WTC11 (cell line): ENCODE measurements at regions not wholly inside any gene's neighbourhood (a gene's known extent, or its start where the extent isn't known, plus 50 kb on each side); places are given as distances from the start of the nearest gene placed in this dataset.

ENCODE experiments used
- ATAC-seq: fragments of 200-7000 bp; cut with Tn5 transposase; 2 replicates; pipeline ENCODE4 v1.10.0; 2021; ENCODE audit warnings: mild to moderate bottlenecking, moderate library complexity
- CTCF ChIA-PET: fragments of 300-600 bp; sonication (Branson Sonifier 250); formaldehyde crosslinking; loops from one replicate; lab custom pipeline; 2021; ENCODE audit warnings: antibody characterized with exemption; lab: Charles Lee
- POLR2A ChIA-PET: fragments of 350-600 bp; sonication (Branson Sonifier 250); formaldehyde crosslinking; loops from one replicate; lab custom pipeline; 2021; ENCODE audit warnings: antibody characterized with exemption; lab: Charles Lee
- DNase-seq: peaks from one replicate; pipeline ENCODE4 v3.0.0; 2021; ENCODE audit warnings: low spot score
- H3K27ac Mint-ChIP-seq: 2 replicates; pipeline ENCODE4 v1.8.0; 2021; ENCODE audit warnings: mixed read lengths
- H3K27me3 Mint-ChIP-seq: 2 replicates; pipeline ENCODE4 v1.8.0; 2021; ENCODE audit warnings: low read depth, mild to moderate bottlenecking, moderate library complexity, mixed read lengths
- H3K36me3 Mint-ChIP-seq: 2 replicates; pipeline ENCODE4 v1.8.0; 2021; ENCODE audit warnings: mixed read lengths
- H3K4me1 Mint-ChIP-seq: 2 replicates; pipeline ENCODE4 v1.8.0; 2022; ENCODE audit warnings: mixed read lengths
- H3K4me3 Mint-ChIP-seq: 2 replicates; pipeline ENCODE4 v1.8.0; 2021; ENCODE audit warnings: mild to moderate bottlenecking, moderate library complexity, mixed read lengths
- H3K9me3 Mint-ChIP-seq: 2 replicates; pipeline ENCODE4 v1.8.0; 2021; ENCODE audit warnings: mixed read lengths
- ATF6 ChIP-seq: sonication (generic); formaldehyde crosslinking; IDR thresholded peaks from 2 replicates; pipeline ENCODE4 v1.8.1; 2023; ENCODE audit warnings: mild to moderate bottlenecking, missing genetic modification reagents
- CBFB ChIP-seq: sonication (generic); formaldehyde crosslinking; IDR thresholded peaks from 2 replicates; pipeline ENCODE4 v1.8.1; 2022; ENCODE audit warnings: mild to moderate bottlenecking, low read depth, missing genetic modification reagents
- CDX4 ChIP-seq: fragments of 250-450 bp; sonication (Bioruptor Pico); IDR thresholded peaks from 2 replicates; pipeline ENCODE4 v1.9.0; 2021; ENCODE audit warnings: moderate library complexity, mild to moderate bottlenecking, inconsistent platforms, borderline replicate concordance
- CREB1 ChIP-seq: sonication (generic); formaldehyde crosslinking; IDR thresholded peaks from 2 replicates; pipeline ENCODE4 v1.8.0; 2023; ENCODE audit warnings: mild to moderate bottlenecking, missing genetic modification reagents
- CREM ChIP-seq: sonication (generic); formaldehyde crosslinking; IDR thresholded peaks from 2 replicates; pipeline ENCODE4 v1.8.1; 2022; ENCODE audit warnings: mild to moderate bottlenecking, missing genetic modification reagents, moderate library complexity
- CTCF ChIP-seq: fragments of 200-600 bp; IDR thresholded peaks from 2 replicates; pipeline ENCODE4 v1.8.0; 2022; ENCODE audit warnings: antibody characterized with exemption
- E2F1 ChIP-seq: sonication (generic); formaldehyde crosslinking; IDR thresholded peaks from 2 replicates; pipeline ENCODE4 v1.8.0; 2022; ENCODE audit warnings: mild to moderate bottlenecking, missing genetic modification reagents
- FOXK1 ChIP-seq: sonication (generic); formaldehyde crosslinking; IDR thresholded peaks from 2 replicates; pipeline ENCODE4 v1.8.0; 2022; ENCODE audit warnings: mild to moderate bottlenecking, moderate library complexity, missing genetic modification reagents
- JUN ChIP-seq: sonication (generic); formaldehyde crosslinking; IDR thresholded peaks from 2 replicates; pipeline ENCODE4 v1.8.0; 2023; ENCODE audit warnings: mild to moderate bottlenecking, missing genetic modification reagents
- MYBL2 ChIP-seq: sonication (generic); formaldehyde crosslinking; IDR thresholded peaks from 2 replicates; pipeline ENCODE4 v1.8.1; 2023; ENCODE audit warnings: mild to moderate bottlenecking, moderate library complexity, missing genetic modification reagents
- NR1H2 ChIP-seq: sonication (generic); formaldehyde crosslinking; IDR thresholded peaks from 2 replicates; pipeline ENCODE4 v1.9.0; 2021; ENCODE audit warnings: mild to moderate bottlenecking, moderate library complexity, missing genetic modification reagents
- TCF7 ChIP-seq: sonication (generic); formaldehyde crosslinking; IDR thresholded peaks from 2 replicates; pipeline ENCODE4 v1.8.0; 2022; ENCODE audit warnings: mild to moderate bottlenecking, low read depth, missing genetic modification reagents, moderate library complexity
- TP53 ChIP-seq: sonication (generic); formaldehyde crosslinking; IDR thresholded peaks from 2 replicates; pipeline ENCODE4 v1.8.1; 2023; ENCODE audit warnings: mild to moderate bottlenecking, missing genetic modification reagents
- ZBTB43 ChIP-seq: sonication (generic); formaldehyde crosslinking; IDR thresholded peaks from 2 replicates; pipeline ENCODE4 v1.8.1; 2023; ENCODE audit warnings: mild to moderate bottlenecking, missing genetic modification reagents
- ZNF121 ChIP-seq: sonication (generic); formaldehyde crosslinking; IDR thresholded peaks from 2 replicates; pipeline ENCODE4 v1.8.0; 2023; ENCODE audit warnings: missing genetic modification reagents
- ZNF138 ChIP-seq: sonication (generic); formaldehyde crosslinking; conservative IDR thresholded peaks from 2 replicates; pipeline ENCODE4 v1.8.1; 2022; ENCODE audit warnings: mild to moderate bottlenecking, moderate library complexity, missing genetic modification reagents
- ZNF232 ChIP-seq: sonication (generic); formaldehyde crosslinking; IDR thresholded peaks from 2 replicates; pipeline ENCODE4 v1.8.0; 2022; ENCODE audit warnings: mild to moderate bottlenecking, missing genetic modification reagents
- ZNF317 ChIP-seq: sonication (generic); formaldehyde crosslinking; IDR thresholded peaks from 2 replicates; pipeline ENCODE4 v1.8.1; 2023; ENCODE audit warnings: low read depth, mild to moderate bottlenecking, moderate library complexity, missing genetic modification reagents, borderline replicate concordance
- ZNF671 ChIP-seq: fragments of 250-450 bp; sonication (Bioruptor Pico); IDR thresholded peaks from 2 replicates; pipeline ENCODE4 v1.8.0; 2021; ENCODE audit warnings: mild to moderate bottlenecking
- TF ChIP-seq, protein P1 (sequence below): sonication (generic); formaldehyde crosslinking; IDR thresholded peaks from 2 replicates; pipeline ENCODE4 v1.8.0; 2023; ENCODE audit warnings: missing genetic modification reagents

- DNase-seq (no peak), ATAC-seq (no peak)
- ChIA-PET CTCF (no interaction called here), POLR2A (no interaction called here)
- H3K9me3 Mint-ChIP-seq, result no peaks in the 10 kb centered on the region
- peaks cover 10% of the 10 kb centered on the region for H3K4me1 Mint-ChIP-seq
- TF ChIP-seq ATF6 (CRISPR knock-in tag) (no peak), ZNF317 (no peak), ZBTB43 (CRISPR knock-in tag) (no peak), ZNF121 (CRISPR knock-in tag) (no peak), TCF7 (no peak), ZNF671 (no peak), CDX4 (CRISPR knock-in tag) (no peak), FOXK1 (CRISPR knock-in tag) (no peak), CREB1 (CRISPR knock-in tag) (no peak), CTCF (no peak), TP53 (no peak), JUN (CRISPR knock-in tag) (no peak), ZNF138 (no peak), NR1H2 (no peak), ZNF232 (CRISPR knock-in tag) (no peak), MYBL2 (CRISPR knock-in tag) (no peak), CBFB (no peak)
- TF ChIP-seq, protein P1, sequence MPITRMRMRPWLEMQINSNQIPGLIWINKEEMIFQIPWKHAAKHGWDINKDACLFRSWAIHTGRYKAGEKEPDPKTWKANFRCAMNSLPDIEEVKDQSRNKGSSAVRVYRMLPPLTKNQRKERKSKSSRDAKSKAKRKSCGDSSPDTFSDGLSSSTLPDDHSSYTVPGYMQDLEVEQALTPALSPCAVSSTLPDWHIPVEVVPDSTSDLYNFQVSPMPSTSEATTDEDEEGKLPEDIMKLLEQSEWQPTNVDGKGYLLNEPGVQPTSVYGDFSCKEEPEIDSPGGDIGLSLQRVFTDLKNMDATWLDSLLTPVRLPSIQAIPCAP (CRISPR knock-in tag), result no peak
- no peak overlapping the region for H3K4me3 Mint-ChIP-seq
- no peaks in the 10 kb centered on the region; the same call in 1 of the 2 replicates for H3K27me3 Mint-ChIP-seq
- H3K36me3 Mint-ChIP-seq, result no peaks in the 10 kb centered on the region
- no peak overlapping the region for H3K27ac Mint-ChIP-seq
Measured at GRCh38 chr15:52855157-52855556, 65.0 kb upstream of the ONECUT1 start.

DNA sequence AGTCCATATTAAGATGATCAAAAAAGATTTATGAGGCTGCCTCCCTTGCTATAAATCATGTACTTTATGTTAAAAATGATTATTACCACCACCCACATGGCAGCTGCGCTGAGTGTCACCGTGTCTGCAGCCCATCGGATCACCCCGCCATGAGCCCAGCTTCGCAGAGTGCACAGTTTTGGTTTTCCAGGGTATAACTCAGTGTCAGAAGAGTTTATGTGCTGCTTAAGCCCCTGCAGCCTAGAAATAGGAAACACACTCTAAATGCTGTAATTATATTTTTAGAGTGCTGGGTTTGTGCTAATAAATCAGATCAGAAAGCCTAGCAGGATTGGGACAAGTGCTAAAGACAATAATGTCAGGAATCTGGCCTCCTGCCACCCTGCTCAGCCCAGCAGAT is 54.7 kb upstream of the ONECUT1 start:
- Mint-ChIP-seq H3K27me3 (no peaks in the 10 kb centered on the region; the same call in 1 of the 2 replicates), H3K9me3 (peaks cover 4% of the 10 kb centered on the region), H3K36me3 (no peaks in the 10 kb centered on the region), H3K4me1 (0 out of 2 replicates have a peak, but pooled peaks cover 4% of the 10 kb centered on the region), H3K27ac (no peak overlapping the region), H3K4me3 (no peak overlapping the region)
- no peak for DNase-seq
- CTCF ChIA-PET, result interaction anchor here (0.5 kb wide), 1 partner anchor 618 kb away, joined by 3 read pairs; no protein-coding TSS in a partner anchor
- ATAC-seq, result no peak
- POLR2A ChIA-PET, result no interaction called here
- no peak for TF ChIP-seq E2F1 (CRISPR knock-in tag)
- TF ChIP-seq CREM, result no peak
